Aorta (tissue), 5 donors: ENCODE measurements at regions not wholly inside any gene's neighbourhood (a gene's known extent, or its start where the extent isn't known, plus 50 kb on each side); places are given as distances from the start of the nearest gene placed in this dataset.

Source experiments
- ATAC-seq: fragments of 200-7000 bp; cut with Tn5 transposase; one replicate; pipeline ENCODE4 v1.9.1; 2022; ENCODE audit warnings: moderate library complexity; ENCODE audit not compliant: low FRiP score
- DNase-seq, 2 donors: peaks; one replicate each; pipeline ENCODE4 v3.0.0-alpha.2; 2020
- H3K27ac ChIP-seq, 2 donors: one replicate each; pipeline ENCODE4 v1.5.1; 2013; ENCODE audit warnings: low read length in 2 of 2, mild to moderate bottlenecking in 2 of 2, moderate library complexity in 2 of 2, control low read depth in 1 of 2, inconsistent platforms in 1 of 2, low read depth in 1 of 2
- H3K27me3 ChIP-seq, 2 donors: one replicate each; pipeline ENCODE4 v1.6.1; 2013; ENCODE audit warnings: control low read depth in 1 of 2, low read length in 1 of 2, mild to moderate bottlenecking in 1 of 2, moderate library complexity in 1 of 2; ENCODE audit not compliant: insufficient read depth in 2 of 2, control insufficient read depth in 1 of 2
- H3K36me3 ChIP-seq, 2 donors: one replicate each; pipeline ENCODE4 v1.6.1; 2013; ENCODE audit warnings: control low read depth in 1 of 2, low read length in 1 of 2, mild to moderate bottlenecking in 1 of 2; ENCODE audit not compliant: insufficient read depth in 2 of 2, control insufficient read depth in 1 of 2
- H3K4me1 ChIP-seq, 2 donors: one replicate each; pipeline ENCODE4 v1.6.1; 2013; ENCODE audit warnings: low read length in 2 of 2, control low read depth in 1 of 2, mild to moderate bottlenecking in 1 of 2, moderate library complexity in 1 of 2; ENCODE audit not compliant: insufficient read depth in 2 of 2, control insufficient read depth in 1 of 2
- H3K4me3 ChIP-seq, 2 donors: one replicate each; pipeline ENCODE4 v1.5.1; 2013; ENCODE audit warnings: low read length in 2 of 2, control low read depth in 1 of 2, mild to moderate bottlenecking in 1 of 2
- H3K9me3 ChIP-seq: one replicate; pipeline ENCODE4 v1.6.1; 2013; ENCODE audit warnings: mild to moderate bottlenecking, low read length; ENCODE audit not compliant: control insufficient read depth
- WGBS, 2 donors: extraction: QIAGEN DNeasy Blood & Tissue Kit; methylation state at CpG; one replicate each; pipeline ENCODE4 v1.1.7; 2013; 5-methylcytosine and 5-hydroxymethylcytosine counted together
- intact Hi-C, 2 donors: fragments of 100-400 bp; cut with DNase I; formaldehyde crosslinking; loops; one replicate each; pipeline versions ENCODE4 v1.14.2 to v1.15.0; 2022
- donor health status: healthy with polysubstance abuse.
- donor health status: Bipolar disorder and iron deficiency.
- donor health status: DM: no; HTN: no; CAD: no.
- donor health status: DM: no; HTN: no; CAD: no.
- donor health status: DM: yes; HTN: yes; CAD: no.

- no peak for ATAC-seq
- Histone ChIP-seq H3K36me3 (no peaks in the 10 kb centered on the region), H3K9me3 (peaks cover 6% of the 10 kb centered on the region), H3K27me3 (no peaks in the 10 kb centered on the region), H3K27ac (no peak overlapping the region), H3K4me1 (no peaks in the 10 kb centered on the region), H3K4me3 (no peak overlapping the region)
- intact Hi-C loops = no loop called here
- WGBS, 2 donors = 57 to 59% methylated on average over 2 of the region's 2 CpGs
- no peak for DNase-seq
These were observed 288.7 kb downstream of the IL20RB start for GRCh38 chr3:137246491-137246890.

DNA sequence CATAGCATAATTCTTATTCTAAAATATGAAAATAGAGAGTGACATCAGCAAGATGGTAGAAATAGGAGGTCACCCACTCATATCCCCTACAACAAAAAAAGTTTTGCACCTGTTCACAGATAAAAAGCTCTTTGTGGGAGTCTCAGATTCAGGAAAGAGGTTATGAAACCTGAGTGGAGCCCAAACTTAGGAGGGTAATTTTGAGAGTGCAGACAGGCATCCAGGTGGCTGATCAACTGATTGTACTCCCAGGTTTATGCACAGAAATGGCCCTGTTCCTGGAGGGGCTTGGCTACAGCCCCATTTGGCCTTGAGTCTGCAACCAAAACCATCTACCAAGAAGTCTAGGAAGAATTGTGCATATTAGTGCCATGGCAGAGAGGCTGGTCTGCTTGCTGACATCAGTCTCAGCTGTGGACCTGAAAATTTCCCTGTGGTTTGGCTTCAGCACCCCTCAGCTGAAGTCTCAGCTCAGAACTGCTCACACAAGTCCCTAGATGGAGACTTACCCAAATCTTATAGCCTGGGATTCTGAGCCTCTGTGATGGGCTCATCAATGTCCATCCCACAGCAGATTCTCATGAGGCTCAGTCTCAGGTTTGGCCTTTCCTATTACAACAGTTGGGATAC, 291.6 kb downstream of the IL20RB start:
- DNase-seq (no peak), ATAC-seq (no peak)
- Histone ChIP-seq H3K27me3 (no peaks in the 10 kb centered on the region), H3K4me1 (no peaks in the 10 kb centered on the region), H3K36me3 (no peaks in the 10 kb centered on the region), H3K27ac (no peak overlapping the region), H3K4me3 (no peak overlapping the region), H3K9me3 (peaks cover 6% of the 10 kb centered on the region)
- intact Hi-C loops = no loop called here

- no peak overlapping the region for H3K27ac ChIP-seq
- intact Hi-C loops = no loop called here
- no peaks in the 10 kb centered on the region for H3K9me3 ChIP-seq
- H3K4me1 ChIP-seq = no peaks in the 10 kb centered on the region
- no peaks in the 10 kb centered on the region for H3K27me3 ChIP-seq
- ATAC-seq (no peak), DNase-seq (no peak)
- H3K4me3 ChIP-seq = no peak overlapping the region
- H3K36me3 ChIP-seq = no peaks in the 10 kb centered on the region
- WGBS, 2 donors = 23 to 24% methylated on average over 3 of the region's 3 CpGs
These were observed 301.3 kb downstream of the IL20RB start for GRCh38 chr3:137259089-137259488.

DNA sequence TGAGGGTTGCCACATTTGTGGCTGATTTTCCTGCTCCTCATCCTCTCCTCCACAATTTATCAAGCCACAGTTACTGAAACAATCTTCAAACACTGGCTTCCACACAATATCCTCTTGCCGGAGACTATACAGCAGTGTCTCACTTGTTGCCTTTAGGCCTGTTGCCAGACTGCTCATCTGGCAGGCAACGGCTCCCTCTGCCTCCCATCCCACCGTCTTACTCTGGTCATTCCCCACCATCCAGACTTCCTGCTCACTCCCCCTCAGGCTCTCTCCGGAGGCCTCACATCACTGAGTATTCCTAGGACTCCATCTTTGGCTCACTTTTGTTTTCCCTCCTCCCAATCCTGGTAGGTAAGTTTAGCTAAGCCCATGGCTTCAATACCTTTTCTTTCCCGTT, 301.9 kb downstream of the IL20RB start:
- 24 to 27% methylated on average over 5 of the region's 5 CpGs for WGBS, 2 donors
- no peak for DNase-seq
- intact Hi-C loops = no loop called here
- Histone ChIP-seq H3K27ac (no peak overlapping the region), H3K9me3 (no peaks in the 10 kb centered on the region), H3K36me3 (no peaks in the 10 kb centered on the region), H3K27me3 (no peaks in the 10 kb centered on the region), H3K4me3 (no peak overlapping the region), H3K4me1 (no peaks in the 10 kb centered on the region)
- ATAC-seq = no peak

- intact Hi-C loops = no loop called here
- Histone ChIP-seq H3K27me3 (no peaks in the 10 kb centered on the region), H3K27ac (no peak overlapping the region), H3K36me3 (no peaks in the 10 kb centered on the region), H3K4me1 (no peaks in the 10 kb centered on the region), H3K4me3 (no peak overlapping the region), H3K9me3 (no peaks in the 10 kb centered on the region)
- WGBS, 2 donors = 15% methylated on average over 14 of the region's 14 CpGs
- peak in 1 of 2 donors; percentile 40 for DNase-seq
- ATAC-seq = no peak
These were observed 306.5 kb downstream of the IL20RB start for GRCh38 chr3:137264071-137264820.

GRCh38 chr3:137264843-137265330, 307.1 kb downstream of the IL20RB start:
- H3K27ac ChIP-seq = no peak overlapping the region
- H3K4me1 ChIP-seq = no peaks in the 10 kb centered on the region
- H3K9me3 ChIP-seq = no peaks in the 10 kb centered on the region
- intact Hi-C loops = no loop called here
- H3K27me3 ChIP-seq = no peaks in the 10 kb centered on the region
- H3K36me3 ChIP-seq = no peaks in the 10 kb centered on the region
- 77 to 79% methylated on average over 3 of the region's 3 CpGs for WGBS, 2 donors
- H3K4me3 ChIP-seq = no peak overlapping the region
- DNase-seq = no peak
- ATAC-seq = no peak

DNA sequence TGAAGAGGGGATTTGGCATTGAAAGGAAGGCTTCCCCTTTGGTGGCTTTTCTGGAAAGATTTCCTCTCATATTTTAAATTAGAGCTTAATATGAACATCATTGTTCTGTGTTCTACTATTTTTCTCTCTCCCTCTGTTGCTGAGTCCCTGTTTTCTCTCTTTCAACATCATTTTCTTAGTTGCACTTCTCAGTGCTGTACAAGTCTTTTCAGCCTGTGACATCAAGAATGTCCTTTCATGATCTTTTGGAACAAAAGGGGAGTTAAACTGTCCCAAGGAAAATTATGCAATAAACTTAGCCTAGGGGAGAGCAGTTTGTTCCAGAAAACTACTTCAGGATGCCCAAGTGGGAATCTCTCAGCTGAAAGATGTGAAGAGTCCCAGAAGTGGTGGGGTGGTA, 325.1 kb downstream of the IL20RB start:
- Histone ChIP-seq H3K9me3 (no peaks in the 10 kb centered on the region), H3K27me3 (no peaks in the 10 kb centered on the region), H3K4me3 (no peak overlapping the region), H3K27ac (no peak overlapping the region), H3K4me1 (no peaks in the 10 kb centered on the region), H3K36me3 (no peaks in the 10 kb centered on the region)
- intact Hi-C loops = no loop called here
- ATAC-seq = no peak
- DNase-seq = no peak

- ATAC-seq = no peak
- WGBS, 2 donors = 71 to 77% methylated on average over 2 of the region's 2 CpGs
These were observed 328.1 kb downstream of the IL20RB start for GRCh38 chr3:137285924-137286323.

DNA sequence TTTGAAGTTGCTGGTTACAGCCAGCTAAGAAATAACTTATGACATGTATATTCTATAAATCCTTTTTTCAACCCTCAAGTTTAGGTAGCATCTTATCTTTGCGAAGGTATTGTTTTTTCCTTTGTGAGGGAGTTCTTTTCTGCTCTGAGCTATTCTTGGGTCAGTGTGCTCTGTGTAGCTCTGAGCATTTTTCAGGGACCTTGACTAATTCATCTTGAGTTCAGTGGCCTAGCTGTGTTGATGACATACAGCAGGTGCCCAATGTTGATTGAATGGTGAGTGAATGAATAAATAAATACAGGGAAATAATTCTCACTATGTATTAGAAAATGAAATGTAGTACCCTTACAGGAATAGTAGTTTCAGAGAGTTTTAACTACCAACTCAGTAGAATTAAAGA, 335.3 kb downstream of the IL20RB start:
- H3K4me1 ChIP-seq = no peaks in the 10 kb centered on the region
- no peaks in the 10 kb centered on the region for H3K36me3 ChIP-seq
- no peak for ATAC-seq
- no peak overlapping the region for H3K27ac ChIP-seq
- DNase-seq = no peak
- no peaks in the 10 kb centered on the region for H3K9me3 ChIP-seq
- no peak overlapping the region for H3K4me3 ChIP-seq
- intact Hi-C loops = no loop called here
- H3K27me3 ChIP-seq = no peaks in the 10 kb centered on the region
- 80 to 86% methylated on average over 1 of the region's 1 CpG for WGBS, 2 donors

More at GRCh38 chr3:137285924-137286323, 328.1 kb downstream of the IL20RB start:
- intact Hi-C loops = no loop called here
- H3K4me3 ChIP-seq = no peak overlapping the region
- H3K27ac ChIP-seq = no peak overlapping the region
- no peak for DNase-seq
- H3K27me3 ChIP-seq = no peaks in the 10 kb centered on the region
- H3K36me3 ChIP-seq = no peaks in the 10 kb centered on the region
- no peaks in the 10 kb centered on the region for H3K9me3 ChIP-seq
- H3K4me1 ChIP-seq = no peaks in the 10 kb centered on the region
